ENCODE measurements at regions not wholly inside any gene's neighbourhood (a gene's known extent, or its start where the extent isn't known, plus 50 kb on each side); places are given as distances from the start of the nearest gene placed in this dataset.

DNA sequence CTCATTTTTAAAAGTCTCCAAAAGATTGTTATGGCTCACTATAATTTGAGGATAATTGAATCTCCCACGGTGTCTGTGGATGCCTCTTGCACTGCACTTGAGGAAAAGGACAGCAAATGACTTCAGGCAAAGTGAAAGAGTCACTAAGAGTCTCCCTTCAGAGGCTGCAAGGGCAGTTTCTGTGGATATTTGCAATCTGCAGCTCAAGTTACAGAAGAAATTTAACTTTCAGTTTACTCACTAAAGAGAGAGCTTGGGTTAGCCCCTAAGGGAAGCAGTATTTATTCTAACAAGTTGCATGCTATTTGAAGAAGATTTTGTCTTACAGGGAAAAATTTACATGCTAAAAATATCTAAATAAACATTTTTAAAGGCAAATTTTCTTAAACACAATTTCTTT, 912.0 kb upstream of the TENM3 start:
- no peak for DNase-seq (ENCODE audit: low read depth in 2 of 2)

DNA sequence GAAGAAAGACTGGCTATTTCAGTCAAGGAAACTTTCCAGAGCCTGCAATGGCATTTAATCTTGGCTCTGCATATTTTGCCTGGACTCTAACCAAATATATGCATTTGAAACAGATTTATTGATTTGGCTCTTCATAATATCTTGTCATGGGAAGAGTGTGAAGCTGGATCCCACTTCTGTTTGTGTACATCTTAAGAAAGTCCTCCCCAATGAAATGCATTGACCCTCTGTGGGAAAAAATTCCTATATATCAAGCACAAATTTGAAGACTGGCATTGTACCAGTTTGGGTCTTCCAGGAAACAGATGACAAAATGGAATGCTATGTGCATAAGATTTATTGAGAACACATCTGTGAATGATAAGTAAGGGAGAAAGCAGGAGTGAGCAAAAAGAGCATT, 897.3 kb upstream of the TENM3 start:
- no peak for DNase-seq (ENCODE audit: low read depth in 2 of 2)

DNA sequence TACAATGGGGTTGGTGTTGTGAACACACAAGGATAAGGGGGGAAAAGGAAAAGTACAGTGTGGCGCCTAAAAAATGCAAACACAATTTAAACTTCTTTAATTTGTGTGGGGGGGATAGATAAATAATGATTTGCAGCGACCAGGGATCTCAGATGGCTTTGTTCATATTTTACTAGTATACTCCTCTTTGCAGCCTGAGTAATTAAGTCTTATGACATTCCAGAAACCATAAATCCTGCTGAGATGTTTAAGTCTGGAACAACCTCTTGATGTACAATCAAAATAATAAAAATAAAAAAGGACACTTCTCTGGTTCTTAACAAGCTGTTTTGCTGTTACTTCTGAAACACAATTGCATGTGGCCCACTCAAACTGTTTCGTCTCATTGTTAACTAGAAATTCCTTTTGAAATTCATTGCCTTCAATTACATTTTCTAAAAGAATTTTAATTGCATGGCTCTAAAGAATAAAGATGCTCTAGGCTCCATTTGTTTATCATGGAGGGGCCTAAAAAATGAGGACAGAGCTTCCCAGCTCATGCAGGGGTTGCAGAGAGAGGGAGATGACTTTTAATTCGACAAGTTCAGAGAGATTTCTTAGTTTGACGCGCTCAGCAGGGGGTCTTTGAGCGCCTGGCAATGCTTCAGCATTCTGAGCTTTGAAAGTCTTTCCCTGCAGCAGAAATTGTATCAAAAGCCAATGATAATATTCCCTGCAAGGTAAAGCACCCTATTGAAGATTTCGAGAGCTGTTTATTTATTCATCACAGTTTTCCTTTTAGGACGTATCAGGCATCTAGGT, 892.4 kb upstream of the TENM3 start:
- DNase-seq (ENCODE audit: low read depth in 2 of 2), result no peak

DNA sequence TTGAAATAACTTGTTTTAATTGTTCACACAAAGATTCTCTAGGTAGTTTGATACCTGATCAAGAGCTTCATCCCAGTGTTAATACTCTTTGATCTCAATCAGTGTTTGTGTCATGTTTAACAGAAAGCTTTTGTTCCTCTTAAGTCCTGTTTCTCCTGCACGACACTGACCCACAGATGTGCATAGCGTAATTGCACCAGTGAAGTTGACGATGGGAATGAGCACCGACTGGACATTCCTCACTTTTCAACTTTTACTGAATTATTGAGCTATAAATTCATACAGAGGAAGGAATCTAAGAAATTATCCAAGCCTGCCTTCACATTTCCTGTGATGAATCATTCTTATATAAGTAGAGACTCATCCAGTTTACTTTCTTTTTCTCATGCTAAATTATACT, 878.7 kb upstream of the TENM3 start:
- DNase-seq (ENCODE audit: low read depth in 2 of 2), result no peak

DNA sequence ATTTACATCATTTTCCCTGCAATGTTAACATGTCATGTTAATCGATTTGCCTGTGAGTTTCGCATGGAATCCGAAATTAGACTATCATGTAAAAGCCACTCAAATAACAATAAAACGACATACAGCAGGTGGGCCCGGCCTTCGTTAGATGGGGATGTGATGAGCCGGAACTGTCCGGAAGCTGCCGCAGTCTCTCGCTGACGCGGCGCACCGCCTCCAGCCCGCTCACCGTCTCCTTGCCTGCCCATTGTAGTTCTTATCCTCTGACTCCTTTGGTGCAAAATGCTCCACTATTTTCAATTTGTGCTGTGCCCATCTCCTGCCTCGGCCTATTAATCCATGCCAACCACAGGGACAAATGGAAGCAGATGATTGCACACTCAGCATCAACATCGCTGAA, 877.5 kb upstream of the TENM3 start:
- DNase-seq (ENCODE audit: low read depth in 2 of 2), result no peak

DNA sequence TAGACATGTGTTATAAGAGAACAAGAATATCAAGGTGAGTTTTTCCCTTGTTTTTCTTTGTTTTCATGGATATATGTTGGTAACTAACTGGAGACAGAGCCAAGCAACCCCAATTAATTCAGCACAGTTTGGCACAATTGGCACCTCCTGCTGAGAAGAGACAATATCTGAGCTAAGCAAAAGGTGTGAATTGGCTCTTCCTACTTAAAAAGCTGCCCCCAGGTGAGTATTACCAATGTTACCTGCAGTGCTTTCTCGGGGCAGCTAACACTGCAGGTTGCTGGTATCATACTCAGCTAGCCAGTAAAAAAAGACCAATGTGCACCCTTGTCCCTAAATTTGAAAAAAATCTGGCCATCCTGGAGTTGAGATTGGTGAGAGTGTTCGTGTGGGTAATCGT, 871.2 kb upstream of the TENM3 start:
- DNase-seq (ENCODE audit: low read depth in 2 of 2), result no peak

DNA sequence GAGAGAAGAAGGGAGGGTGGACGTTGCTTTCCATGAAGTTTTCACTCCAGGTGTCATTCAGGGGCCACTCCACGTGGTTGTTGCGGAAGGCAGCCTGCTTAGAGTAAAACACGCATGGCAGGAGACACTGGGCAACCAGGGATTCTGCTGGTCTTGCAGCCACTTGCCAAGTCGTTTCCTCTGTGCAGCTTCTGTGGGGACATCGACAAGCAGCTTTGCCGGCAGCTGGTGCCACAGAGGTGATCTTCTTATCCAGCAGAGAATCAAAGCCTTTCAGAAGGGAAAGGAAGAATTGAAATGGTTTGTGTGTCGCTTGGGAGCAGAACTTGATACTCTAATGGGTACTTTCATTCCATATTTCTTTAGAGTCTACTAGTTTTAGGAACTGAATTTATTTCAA, 867.1 kb upstream of the TENM3 start:
- no peak for DNase-seq (ENCODE audit: low read depth in 2 of 2)

DNA sequence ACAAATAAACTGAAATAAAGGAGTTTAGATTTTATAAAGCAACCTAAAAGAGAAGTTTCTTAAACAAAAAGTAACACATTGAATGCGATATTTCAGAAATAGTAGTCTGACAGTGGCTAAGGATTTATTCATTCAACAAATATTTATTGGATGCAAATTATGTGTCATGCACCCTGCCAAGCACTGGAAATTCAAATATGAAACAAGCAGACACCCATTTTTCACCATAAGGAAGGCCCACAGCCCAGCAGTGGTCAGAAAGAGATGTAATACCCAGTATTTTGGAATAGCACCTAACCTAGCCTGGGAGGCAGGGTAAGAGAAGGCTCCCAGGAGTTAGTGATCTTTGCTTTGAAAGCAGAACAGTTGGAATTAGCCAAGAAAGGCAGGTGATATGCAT, 855.1 kb upstream of the TENM3 start:
- no peak for DNase-seq (ENCODE audit: low read depth in 2 of 2)

DNA sequence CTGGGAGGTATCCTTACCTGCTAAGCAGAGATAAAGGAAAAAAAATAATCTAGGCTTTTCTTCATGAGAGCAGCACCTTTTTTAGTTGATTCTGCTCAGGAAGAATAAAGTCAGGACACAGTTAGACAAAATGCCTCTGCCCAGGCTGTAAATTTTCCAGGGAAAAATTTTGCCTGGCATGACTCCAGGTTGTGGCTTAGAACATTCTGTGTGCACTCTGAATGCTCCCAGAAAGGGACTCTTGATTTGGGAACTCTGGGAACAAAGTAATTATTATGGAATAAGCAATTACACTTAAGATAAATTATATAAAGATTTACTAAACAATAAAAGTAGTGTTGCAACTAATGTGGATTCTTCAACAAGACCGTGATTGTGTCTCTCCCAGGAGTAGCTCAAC, 826.2 kb upstream of the TENM3 start:
- DNase-seq (ENCODE audit: low read depth in 2 of 2), result no peak

DNA sequence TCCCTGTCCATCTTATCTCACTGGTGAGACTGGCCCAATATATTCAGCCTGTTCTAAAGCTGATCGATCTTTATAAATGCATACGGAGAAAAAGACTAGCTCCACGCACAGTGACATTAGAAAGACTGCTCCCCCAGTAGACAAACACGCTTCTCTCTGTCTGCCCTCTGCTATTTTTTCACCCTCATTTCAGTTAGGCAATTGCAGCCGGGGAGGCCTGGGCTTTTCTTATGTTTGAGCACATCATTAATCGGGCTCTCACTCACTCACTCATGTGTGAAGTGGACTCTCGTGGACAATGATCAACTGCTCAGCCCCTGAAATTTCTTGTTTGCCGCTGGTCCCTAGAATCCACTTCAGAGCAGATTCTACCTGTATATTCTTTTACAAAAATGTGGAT, 824.7 kb upstream of the TENM3 start:
- DNase-seq (ENCODE audit: low read depth in 2 of 2), result no peak

DNA sequence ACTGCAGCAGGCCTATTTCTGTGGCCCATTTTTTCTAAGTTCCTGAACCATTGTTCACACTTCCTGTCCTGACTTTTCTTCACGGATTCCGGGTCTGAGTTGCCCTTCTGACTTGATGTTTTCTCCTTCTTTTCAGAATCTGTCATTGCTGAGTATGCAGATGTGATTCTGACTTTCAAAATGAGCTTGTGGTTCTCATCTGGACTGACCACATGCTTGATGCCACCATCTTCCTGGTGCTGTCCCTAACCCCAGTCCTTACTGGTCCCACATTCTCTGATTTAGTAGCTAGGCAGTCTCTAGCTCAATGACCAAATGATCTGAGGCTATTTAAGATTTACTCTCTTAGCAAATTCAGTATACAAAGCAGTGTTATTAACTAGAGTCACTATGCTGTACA, 822.3 kb upstream of the TENM3 start:
- DNase-seq (ENCODE audit: low read depth in 2 of 2), result no peak

DNA sequence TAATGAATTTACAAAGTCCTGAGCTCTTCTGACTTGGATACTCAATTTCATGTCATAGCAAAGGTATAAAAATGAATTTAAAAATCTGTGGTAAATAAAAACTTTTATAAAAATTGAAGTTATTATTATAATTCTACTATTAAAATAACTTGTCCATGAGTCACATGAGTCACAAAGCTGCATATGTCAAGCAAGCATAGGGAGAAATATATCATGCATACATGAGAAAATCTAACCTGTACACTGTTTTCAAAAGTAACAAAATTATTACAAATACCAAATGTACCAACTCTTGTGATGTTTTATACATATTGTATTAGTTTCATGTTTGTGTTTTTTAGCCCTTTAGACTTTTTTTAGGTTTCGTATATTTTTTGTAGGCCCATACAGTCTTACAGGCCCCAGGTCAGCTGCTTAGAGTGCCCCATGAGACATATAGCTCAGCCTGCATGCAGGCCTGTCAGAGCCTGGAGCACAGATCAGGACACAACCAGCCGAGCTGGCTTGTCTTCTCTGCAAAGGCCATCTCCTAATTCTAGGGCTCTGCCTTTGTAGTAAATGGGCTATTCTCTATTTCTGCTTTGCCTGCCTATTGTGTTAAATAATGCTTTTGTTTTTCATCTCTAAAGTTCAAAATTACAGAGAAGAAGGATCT, 818.7 kb upstream of the TENM3 start:
- no peak for DNase-seq (ENCODE audit: low read depth in 2 of 2)

DNA sequence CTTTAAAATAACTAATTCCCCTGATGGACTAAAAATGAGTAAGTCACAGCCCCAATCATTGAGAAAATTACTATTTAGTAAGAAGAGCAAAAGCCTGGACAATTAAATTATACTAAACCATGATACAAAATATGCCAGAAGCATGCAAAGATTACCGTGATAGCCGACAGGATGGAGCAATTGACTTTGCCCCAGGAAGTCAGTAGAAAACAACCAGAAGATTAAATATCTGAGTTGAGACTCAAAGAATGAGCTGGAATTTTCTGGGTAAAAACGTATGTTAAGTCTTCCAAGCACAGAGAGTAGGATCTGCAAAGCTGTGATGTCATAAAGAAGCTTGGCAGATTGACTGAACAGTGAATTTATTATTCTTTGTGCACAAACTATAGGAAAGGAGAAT, 816.1 kb upstream of the TENM3 start:
- DNase-seq (ENCODE audit: low read depth in 2 of 2), result no peak

DNA sequence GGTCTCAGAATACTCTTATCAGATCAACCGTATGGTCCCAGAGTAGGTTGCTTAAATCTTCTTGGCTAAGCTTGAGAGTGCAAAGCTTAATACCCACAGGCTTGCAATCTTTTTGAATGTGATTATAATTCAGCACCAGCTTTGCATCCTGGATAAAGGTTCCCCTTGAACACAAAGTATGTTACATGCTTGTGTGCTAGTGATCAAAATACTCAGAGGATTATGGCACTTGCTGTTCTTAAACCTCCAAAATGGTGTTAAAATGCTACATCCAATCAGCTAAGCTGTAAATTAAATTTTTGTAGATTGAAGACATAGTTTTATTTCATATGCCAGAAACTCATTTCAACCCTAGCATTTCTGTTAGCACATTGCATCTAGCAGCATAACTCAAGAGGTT, 812.2 kb upstream of the TENM3 start:
- no peak for DNase-seq (ENCODE audit: low read depth in 2 of 2)

DNA sequence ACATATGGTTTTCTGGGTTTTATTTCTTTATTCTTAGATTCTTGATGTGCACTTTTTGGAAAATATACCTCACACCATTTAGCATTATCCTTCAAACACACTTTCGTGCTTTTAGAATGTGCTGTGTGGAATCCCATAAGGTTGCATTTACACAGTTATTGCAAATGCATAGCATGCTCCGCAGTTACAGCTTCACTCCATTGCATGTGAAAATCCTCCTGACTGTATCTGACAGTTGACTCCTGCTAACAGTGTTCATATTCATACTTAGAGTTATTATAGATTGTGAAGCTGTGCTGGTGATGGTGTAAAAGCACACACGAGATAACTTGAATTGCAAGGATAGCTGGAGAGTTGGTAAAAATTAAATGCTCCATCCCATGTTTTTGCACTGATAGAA, 811.5 kb upstream of the TENM3 start:
- DNase-seq (ENCODE audit: low read depth in 2 of 2), result no peak

DNA sequence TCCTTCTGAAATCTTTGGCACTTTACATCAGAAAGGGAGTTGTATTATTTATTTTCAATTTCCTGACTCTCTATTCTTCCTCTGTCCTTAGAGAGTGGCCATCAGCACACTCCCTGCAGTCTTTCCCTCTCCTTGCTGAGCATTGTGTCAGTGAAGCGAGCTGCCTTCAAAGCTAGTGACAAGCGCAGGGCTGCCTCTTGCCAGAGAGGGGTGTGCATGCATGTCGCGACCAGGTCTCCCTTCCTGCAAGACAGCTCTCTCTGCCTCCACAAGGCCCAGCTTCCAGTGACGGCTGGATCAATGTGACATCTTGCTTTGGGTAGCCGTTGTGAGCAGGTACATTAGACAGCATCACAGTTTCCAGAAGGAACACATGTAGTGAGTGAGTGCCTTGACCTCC, 810.9 kb upstream of the TENM3 start:
- no peak for DNase-seq (ENCODE audit: low read depth in 2 of 2)

DNA sequence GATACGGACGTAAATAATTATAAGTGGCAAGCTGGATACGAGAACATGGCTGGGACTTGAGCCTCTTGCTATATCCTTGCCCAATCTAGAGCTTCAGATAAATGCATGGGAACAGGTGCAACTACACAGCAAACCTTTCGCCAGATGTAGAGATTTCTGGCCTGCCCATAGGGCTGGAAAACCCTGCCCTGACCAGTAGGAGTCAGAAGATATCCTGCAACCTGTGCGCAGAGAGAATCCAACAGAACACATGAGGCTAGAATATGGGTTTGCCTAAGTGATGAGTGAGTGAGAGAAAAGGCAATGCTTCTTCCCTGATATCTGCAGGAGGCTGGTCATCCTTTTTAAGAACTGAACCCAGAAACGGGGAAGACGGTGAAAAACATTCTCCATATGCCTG, 805.3 kb upstream of the TENM3 start:
- DNase-seq (ENCODE audit: low read depth in 2 of 2), result no peak

DNA sequence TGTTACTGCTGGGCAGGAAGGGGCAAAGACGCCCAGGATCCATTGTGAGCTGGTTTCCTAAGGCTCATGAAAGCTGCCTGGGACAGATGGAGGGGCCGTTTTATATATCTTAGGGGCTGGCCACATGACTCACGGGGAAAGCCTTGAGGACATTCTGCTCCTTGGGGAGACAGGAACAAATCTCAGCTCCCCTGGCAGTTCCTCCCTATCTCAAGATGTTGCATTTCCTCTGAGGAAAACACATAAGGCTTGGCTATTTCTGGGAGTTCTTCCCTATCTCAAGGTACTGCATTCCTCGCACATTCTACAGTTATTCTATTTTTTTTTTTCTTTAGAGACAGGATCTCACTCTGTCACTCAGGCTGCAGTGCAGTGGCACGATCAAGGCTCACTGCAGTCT, 804.6 kb upstream of the TENM3 start:
- no peak for DNase-seq (ENCODE audit: low read depth in 2 of 2)

DNA sequence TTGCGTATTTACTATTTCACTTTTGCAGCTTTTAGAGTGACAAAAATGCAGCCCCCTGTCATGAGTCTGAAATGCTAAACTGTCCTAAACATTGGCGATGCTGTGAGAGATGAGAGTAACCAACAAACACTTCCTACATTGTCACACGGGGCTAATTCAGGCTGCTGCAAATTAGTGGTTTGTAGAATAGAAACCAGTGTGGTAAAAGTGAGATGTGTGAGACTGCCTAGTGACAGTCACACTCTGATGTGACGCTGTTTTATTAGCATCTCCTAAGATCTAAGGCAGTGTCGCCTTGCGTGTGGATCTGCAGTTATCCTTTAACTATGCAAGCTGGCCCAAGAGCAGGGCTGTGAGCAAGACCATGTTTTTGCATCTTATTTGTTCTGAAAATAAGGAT, 800.2 kb upstream of the TENM3 start:
- DNase-seq (ENCODE audit: low read depth in 2 of 2), result no peak

DNA sequence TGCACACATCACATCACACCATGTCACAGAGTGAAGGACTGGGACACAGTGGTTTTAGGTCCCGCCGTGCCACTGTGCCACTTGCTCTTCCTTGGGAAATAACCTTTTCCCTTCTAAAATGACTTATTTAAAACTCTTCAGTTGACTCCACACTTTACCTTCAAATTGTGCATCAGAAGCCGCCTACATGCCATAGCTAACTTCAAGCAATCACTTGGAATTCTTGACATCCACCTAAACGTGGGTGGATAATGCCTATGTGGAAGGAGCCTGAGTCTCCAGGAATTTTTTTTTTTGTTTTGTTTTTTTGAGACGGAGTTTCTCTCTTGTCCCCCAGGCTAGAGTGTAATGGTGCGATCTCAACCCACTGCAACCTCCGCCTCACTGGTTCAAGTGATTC, 777.4 kb upstream of the TENM3 start:
- DNase-seq (ENCODE audit: low read depth in 2 of 2), result no peak

DNA sequence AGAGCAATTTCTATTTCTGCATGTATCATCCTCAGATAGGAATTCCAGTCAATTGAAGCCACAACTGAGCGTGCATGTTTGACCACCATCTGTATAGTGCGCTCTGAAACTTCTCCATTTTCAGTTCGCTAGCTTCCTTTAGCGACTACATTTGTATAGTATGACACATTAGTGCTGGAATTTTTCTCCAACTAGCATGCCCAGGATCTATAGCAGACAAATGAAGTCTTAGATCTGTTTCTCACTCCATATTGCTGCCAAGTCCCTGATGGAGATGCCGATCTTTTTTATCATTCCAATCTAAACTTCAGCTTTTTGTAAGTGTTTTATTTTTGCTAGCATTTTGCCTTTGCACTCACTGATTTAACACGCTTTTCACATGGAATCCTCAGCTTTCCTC, 774.8 kb upstream of the TENM3 start:
- no peak for DNase-seq (ENCODE audit: low read depth in 2 of 2)

DNA sequence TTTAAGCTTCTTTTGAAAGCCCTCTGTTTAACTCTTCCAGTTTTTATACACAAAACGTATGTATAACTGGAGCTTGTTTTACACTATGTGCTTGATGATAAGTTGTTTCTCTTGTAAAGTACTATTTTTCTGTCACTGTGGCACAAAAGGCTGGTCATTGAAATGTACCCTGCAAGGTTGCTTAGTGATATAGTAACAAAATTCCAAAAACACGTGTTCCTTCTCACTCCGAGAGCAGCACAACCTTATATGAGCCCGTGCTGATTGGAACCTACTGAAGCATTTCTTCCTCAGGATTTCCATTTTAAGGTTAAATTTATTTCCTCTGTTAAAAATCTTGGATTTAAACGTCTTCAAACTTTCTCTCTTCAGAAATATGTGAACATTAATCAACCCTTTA, 772.9 kb upstream of the TENM3 start:
- DNase-seq (ENCODE audit: low read depth in 2 of 2), result no peak

DNA sequence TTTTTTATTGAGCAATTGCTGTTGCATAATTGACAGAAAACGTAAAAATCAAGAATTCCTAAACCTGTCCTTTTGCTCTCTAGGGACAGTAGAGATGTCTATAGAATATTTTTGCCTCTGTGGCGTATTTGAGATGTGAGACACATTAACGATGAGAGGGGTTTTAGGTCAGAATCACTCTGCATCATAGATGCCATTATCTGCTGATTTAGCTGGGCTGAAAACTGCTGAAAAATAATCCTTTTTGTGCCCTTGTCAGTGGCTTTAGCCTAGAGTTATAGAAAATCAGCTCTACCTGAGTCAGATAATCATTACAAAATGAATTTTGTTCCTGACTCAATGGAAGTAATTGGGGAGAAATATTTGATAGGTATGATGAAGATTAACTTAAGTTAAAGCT, 767.8 kb upstream of the TENM3 start:
- DNase-seq (ENCODE audit: low read depth in 2 of 2), result no peak
